HL-60 (cell line): ENCODE measurements at regions not wholly inside any gene's neighbourhood (a gene's known extent, or its start where the extent isn't known, plus 50 kb on each side); places are given as distances from the start of the nearest gene placed in this dataset.

Experiments
- CTCF ChIP-seq: IDR thresholded peaks from one replicate; pipeline ENCODE4 v1.5.1; 2011; ENCODE audit warnings: low read length, control low read depth, inconsistent platforms; ENCODE audit not compliant: insufficient read depth
- GABPA ChIP-seq: IDR thresholded peaks from 2 replicates; pipeline ENCODE4 v1.6.1; 2012; ENCODE audit warnings: low read depth
- POLR2AphosphoS5 ChIP-seq: IDR thresholded peaks from 2 replicates; pipeline ENCODE4 v1.6.1; 2012; ENCODE audit warnings: low read depth

GRCh38 chr4:8780596-8781368, 90.9 kb downstream of the HMX1 start:
- TF ChIP-seq CTCF (no peak), GABPA (no peak), POLR2AphosphoS5 (no peak)
